H1 (cell line): ENCODE measurements at regions not wholly inside any gene's neighbourhood (a gene's known extent, or its start where the extent isn't known, plus 50 kb on each side); places are given as distances from the start of the nearest gene placed in this dataset.

Experiments
- CTCF ChIA-PET: fragments of 300-600 bp; sonication (Branson Sonifier 250); formaldehyde crosslinking; loops from one replicate; lab custom pipeline; 2021; ENCODE audit not compliant: partially characterized antibody; lab: Charles Lee
- POLR2A ChIA-PET: fragments of 300-600 bp; sonication (Branson Sonifier 250); formaldehyde crosslinking; loops from one replicate; lab custom pipeline; 2021; ENCODE audit warnings: inconsistent platforms; ENCODE audit not compliant: partially characterized antibody; lab: Charles Lee
- DNase-seq, 2 experiments: peaks; one replicate each; pipeline versions ENCODE4 v3.0.0 to v3.0.0-alpha.2; 2010 to 2022; ENCODE audit warnings: low spot score in 2 of 2, low read depth in 1 of 2, mixed read lengths in 1 of 2
- FAIRE-seq: peaks from 2 replicates; lab custom pipeline; 2011; peaks lifted over from hg19 to GRCh38; lab: Jason Lieb, UNC
- H2AFZ ChIP-seq: 2 replicates; pipeline ENCODE4 v1.8.1; 2012; ENCODE audit warnings: low read length, inconsistent platforms
- H2AK5ac ChIP-seq: 2 replicates; pipeline ENCODE4 v1.6.1; 2013; ENCODE audit warnings: low read depth, low read length
- H2BK120ac ChIP-seq: replicated peaks from 2 replicates; pipeline ENCODE3; 2013; ENCODE audit warnings: low read depth, low read length, inconsistent platforms
- H2BK12ac ChIP-seq: 2 replicates; pipeline ENCODE4 v1.6.1; 2013; ENCODE audit warnings: low read depth, low read length
- H2BK15ac ChIP-seq: 2 replicates; pipeline ENCODE4 v1.6.1; 2013; ENCODE audit warnings: low read length
- H2BK20ac ChIP-seq: 2 replicates; pipeline ENCODE4 v1.6.1; 2013; ENCODE audit warnings: low read length
- H2BK5ac ChIP-seq: 2 replicates; pipeline ENCODE4 v1.6.1; 2013; ENCODE audit warnings: low read depth, low read length
- H3K14ac ChIP-seq: 2 replicates; pipeline ENCODE4 v1.6.1; 2013; ENCODE audit warnings: inconsistent platforms; ENCODE audit not compliant: insufficient read length
- H3K18ac ChIP-seq: 2 replicates; pipeline ENCODE4 v1.6.1; 2013; ENCODE audit warnings: low read length; ENCODE audit errors: extremely low read depth
- H3K23ac ChIP-seq: 2 replicates; pipeline ENCODE4 v1.6.1; 2013; ENCODE audit warnings: inconsistent platforms; ENCODE audit not compliant: insufficient read length
- H3K23me2 ChIP-seq: 2 replicates; pipeline ENCODE4 v1.6.1; 2013; ENCODE audit warnings: low read depth, low read length
- H3K27ac ChIP-seq: 2 replicates; pipeline ENCODE4 v1.6.1; 2011; ENCODE audit warnings: low read depth, low read length, inconsistent platforms
- H3K27me3 ChIP-seq, 4 experiments: replicated peaks in 1 of 4; 1 replicate in 1 of 4; 2 replicates in 3 of 4; pipeline versions ENCODE4 v1.6.1 to v1.8.1; 2011 to 2013; ENCODE audit warnings: low read length in 3 of 4, mild to moderate bottlenecking in 3 of 4, inconsistent platforms in 2 of 4, mixed read lengths in 2 of 4, moderate library complexity in 1 of 4; ENCODE audit not compliant: control insufficient read depth in 3 of 4, insufficient read depth in 3 of 4; ENCODE audit errors: extremely low read depth in 1 of 4
- H3K36me3 ChIP-seq, 4 experiments: 2 replicates each; pipeline versions ENCODE4 v1.6.1 to v1.8.1; 2011 to 2013; ENCODE audit warnings: mild to moderate bottlenecking in 4 of 4, low read length in 3 of 4, moderate library complexity in 2 of 4, control low read depth in 1 of 4, inconsistent platforms in 1 of 4; ENCODE audit not compliant: insufficient read depth in 4 of 4, control insufficient read depth in 2 of 4
- H3K4ac ChIP-seq: replicated peaks from 2 replicates; pipeline ENCODE3; 2013; ENCODE audit warnings: low read length, low read depth, mixed read lengths, inconsistent platforms; ENCODE audit not compliant: insufficient read length
- H3K4me1 ChIP-seq, 4 experiments: replicated peaks in 1 of 4; 1 replicate in 1 of 4; 2 replicates in 3 of 4; pipeline versions ENCODE4 v1.6.1 to v1.8.1; 2011 to 2013; ENCODE audit warnings: low read length in 3 of 4, inconsistent platforms in 2 of 4, mixed read lengths in 1 of 4; ENCODE audit not compliant: insufficient read depth in 4 of 4, control insufficient read depth in 3 of 4
- H3K4me2 ChIP-seq, 2 experiments: 2 replicates each; pipeline versions ENCODE4 v1.6.1 to v1.8.1; 2011 to 2013; ENCODE audit warnings: low read depth in 2 of 2, low read length in 2 of 2, control low read depth in 1 of 2, inconsistent platforms in 1 of 2, mild to moderate bottlenecking in 1 of 2; ENCODE audit not compliant: insufficient read depth in 1 of 2
- H3K4me3 ChIP-seq, 4 experiments: fragments of 200-600, 300-600 bp in 1 of 4; sonication (generic), shearing (Covaris generic), sonication (Bioruptor Twin) in 1 of 4; 2 replicates each; pipeline versions ENCODE4 v1.5.1 to v1.8.1; 2011 to 2016; ENCODE audit warnings: low read length in 4 of 4, low read depth in 3 of 4, control low read depth in 2 of 4, inconsistent platforms in 2 of 4, mild to moderate bottlenecking in 2 of 4, mixed read lengths in 1 of 4, moderate library complexity in 1 of 4; ENCODE audit not compliant: insufficient read depth in 2 of 4; ENCODE audit errors: extremely low read depth in 1 of 4
- H3K56ac ChIP-seq: replicated peaks from 2 replicates; pipeline ENCODE3; 2013; ENCODE audit warnings: low read depth, mild to moderate bottlenecking, mixed read lengths, low read length, inconsistent platforms; ENCODE audit not compliant: insufficient read length
- H3K79me1 ChIP-seq: 2 replicates; pipeline ENCODE4 v1.6.1; 2013; ENCODE audit warnings: low read depth, low read length, control low read depth
- H3K79me2 ChIP-seq, 2 experiments: 2 replicates each; pipeline versions ENCODE4 v1.6.1 to v1.8.1; 2012 to 2013; ENCODE audit warnings: low read length in 2 of 2, mild to moderate bottlenecking in 2 of 2, inconsistent platforms in 1 of 2; ENCODE audit not compliant: insufficient read depth in 2 of 2, control insufficient read depth in 1 of 2
- H3K9ac ChIP-seq, 4 experiments: replicated peaks in 1 of 4; 1 replicate in 1 of 4; 2 replicates in 3 of 4; pipeline versions ENCODE4 v1.6.1 to v1.8.1; 2011 to 2013; ENCODE audit warnings: low read depth in 3 of 4, low read length in 3 of 4, control low read depth in 2 of 4, mild to moderate bottlenecking in 2 of 4, moderate library complexity in 2 of 4, inconsistent platforms in 1 of 4; ENCODE audit errors: extremely low read depth in 1 of 4
- H3K9me3 ChIP-seq, 2 experiments: 2 replicates each; pipeline versions ENCODE4 v1.6.1 to v1.8.1; 2012 to 2013; ENCODE audit warnings: mild to moderate bottlenecking in 2 of 2, moderate library complexity in 2 of 2, control low read depth in 1 of 2, inconsistent platforms in 1 of 2, low read depth in 1 of 2, low read length in 1 of 2, mixed read lengths in 1 of 2; ENCODE audit not compliant: insufficient read depth in 2 of 2
- H4K20me1 ChIP-seq, 2 experiments: replicated peaks in 1 of 2; 2 replicates each; pipeline versions ENCODE3 to v1.8.1; 2011 to 2013; ENCODE audit warnings: inconsistent platforms in 2 of 2, low read length in 2 of 2, mild to moderate bottlenecking in 1 of 2; ENCODE audit not compliant: insufficient read depth in 2 of 2, control insufficient read depth in 1 of 2
- H4K5ac ChIP-seq: 2 replicates; pipeline ENCODE4 v1.6.1; 2013; ENCODE audit warnings: low read length, low read depth, mixed read lengths, inconsistent platforms; ENCODE audit not compliant: insufficient read length
- H4K8ac ChIP-seq: 2 replicates; pipeline ENCODE4 v1.8.0; 2013; ENCODE audit warnings: mild to moderate bottlenecking, moderate library complexity, low read length, inconsistent platforms; ENCODE audit not compliant: insufficient read depth; ENCODE audit errors: extremely low read depth
- H4K91ac ChIP-seq: replicated peaks from 2 replicates; pipeline ENCODE3; 2013; ENCODE audit warnings: low read length, mixed read lengths, inconsistent platforms; ENCODE audit not compliant: insufficient read length
- BRCA1 ChIP-seq: IDR thresholded peaks from 2 replicates; pipeline ENCODE4 v1.6.1; 2012; ENCODE audit warnings: low read depth, low read length, improper control_type of control experiment
- CEBPB ChIP-seq: IDR thresholded peaks from 2 replicates; pipeline ENCODE4 v1.6.1; 2012; ENCODE audit warnings: low read depth, low read length
- CREB1 ChIP-seq: IDR thresholded peaks from 2 replicates; pipeline ENCODE4 v1.6.1; 2012; ENCODE audit warnings: inconsistent platforms
- EGR1 ChIP-seq: IDR thresholded peaks from 2 replicates; pipeline ENCODE4 v1.6.1; 2011; ENCODE audit warnings: low read depth, low read length, borderline replicate concordance
- HDAC2 ChIP-seq, 2 experiments: fragments of 300-600 bp in 1 of 2; sonication (generic) in 1 of 2; IDR thresholded peaks; 2 replicates each; pipeline ENCODE4 v1.6.1; 2011 to 2012; ENCODE audit warnings: low read depth in 2 of 2, low read length in 2 of 2, mild to moderate bottlenecking in 2 of 2, moderate library complexity in 2 of 2, borderline replicate concordance in 1 of 2, inconsistent platforms in 1 of 2
- KDM1A ChIP-seq: fragments of 200-600, 300-600 bp; sonication (generic); IDR thresholded peaks from 2 replicates; pipeline ENCODE4 v1.7.1; 2016; ENCODE audit warnings: mild to moderate bottlenecking, low read length, borderline replicate concordance
- SIRT6 ChIP-seq: IDR thresholded peaks from one replicate; pipeline ENCODE4 v1.7.1; 2012; ENCODE audit warnings: low read length, inconsistent platforms
- SIX5 ChIP-seq: IDR thresholded peaks from 2 replicates; pipeline ENCODE4 v1.6.1; 2011; ENCODE audit warnings: mild to moderate bottlenecking, low read depth, low read length
- SUZ12 ChIP-seq: fragments of 200-600 bp; sonication (generic); IDR thresholded peaks from 2 replicates; pipeline ENCODE4 v1.6.1; 2012; ENCODE audit warnings: mild to moderate bottlenecking, inconsistent platforms, low read length, moderate library complexity, mixed read lengths
- WGBS, 2 experiments: shearing (Covaris generic) in 1 of 2; methylation state at CpG; one replicate each; pipeline versions ENCODE4 v1.1.6 to v1.1.7; 2013 to 2015; ENCODE audit warnings: low lambda C conversion rate in 2 of 2, mixed read lengths in 2 of 2, inconsistent platforms in 1 of 2, low coverage in 1 of 2, missing lambda C conversion rate in 1 of 2; ENCODE audit not compliant: insufficient replicate concordance in 2 of 2, insufficient coverage in 1 of 2, insufficient read length in 1 of 2; ENCODE audit errors: extremely low coverage in 1 of 2, missing lambda C conversion rate in 1 of 2; 5-methylcytosine and 5-hydroxymethylcytosine counted together

DNA sequence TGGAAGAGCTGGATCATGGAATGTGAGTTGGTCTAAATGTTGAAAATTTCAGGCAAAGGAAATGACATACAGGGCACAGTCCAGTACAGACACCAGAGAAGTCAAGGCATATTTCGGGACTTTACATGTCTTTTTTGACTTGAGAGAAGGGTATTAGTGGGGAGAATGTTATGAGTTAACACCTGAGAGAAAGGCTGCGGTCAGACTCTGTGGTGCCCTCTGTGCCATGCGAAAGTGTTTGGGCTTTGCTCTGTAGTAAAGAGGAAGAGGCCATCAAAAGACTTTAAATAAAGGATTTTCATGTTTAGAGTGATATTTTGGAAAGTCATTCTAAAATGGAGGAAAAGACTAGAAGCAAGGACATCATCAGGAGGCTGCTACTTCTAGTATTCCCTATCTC lies 607.4 kb downstream of the CCSER2 start:
- ChIA-PET POLR2A (no interaction called here), CTCF (interaction anchor here (1.2 kb wide), 1 partner anchor 56 kb away, joined by 3 read pairs; no protein-coding TSS in a partner anchor)
- H2BK12ac ChIP-seq = no peak overlapping the region
- H4K8ac ChIP-seq = no peak overlapping the region
- no peak overlapping the region for H3K23ac ChIP-seq
- H2BK20ac ChIP-seq = no peak overlapping the region
- H2BK5ac ChIP-seq = no peak overlapping the region
- H3K4ac ChIP-seq = no peak overlapping the region
- H3K79me2 ChIP-seq = no peaks in the 10 kb centered on the region
- no peak overlapping the region for H3K4me3 ChIP-seq
- no peak overlapping the region for H3K56ac ChIP-seq
- no peaks in the 10 kb centered on the region for H3K9me3 ChIP-seq
- H3K4me2 ChIP-seq = no peak overlapping the region
- no peak overlapping the region for H3K14ac ChIP-seq
- H3K27me3 ChIP-seq = no peaks in the 10 kb centered on the region
- H3K18ac ChIP-seq = no peak overlapping the region
- H3K36me3 ChIP-seq = no peaks in the 10 kb centered on the region
- H4K20me1 ChIP-seq = no peaks in the 10 kb centered on the region
- 87% methylated on average over 3 of the region's 3 CpGs; no CpG with 5 or more reads in 1 of the 2 experiments for WGBS, 2 experiments
- DNase-seq = no peak
- H3K9ac ChIP-seq = no peak overlapping the region
- no peak for FAIRE-seq
- H2AFZ ChIP-seq = no peak overlapping the region
- no peaks in the 10 kb centered on the region for H3K23me2 ChIP-seq
- H3K27ac ChIP-seq = no peak overlapping the region
- H2BK120ac ChIP-seq = no peak overlapping the region
- no peak overlapping the region for H2BK15ac ChIP-seq
- H4K5ac ChIP-seq = no peak overlapping the region
- H4K91ac ChIP-seq = no peak overlapping the region
- H3K4me1 ChIP-seq = 0 out of 7 replicates have a peak, but pooled peaks cover 0 to 2% (median 0%) of the 10 kb centered on the region in 4 experiments
- H2AK5ac ChIP-seq = no peak overlapping the region
- no peaks in the 10 kb centered on the region for H3K79me1 ChIP-seq
- no peak for TF ChIP-seq HDAC2 (IDR thresholded peaks at IDR 0.05; ENCODE audit: borderline replicate concordance in 1 of 2, low read depth in 2 of 2, low read length in 2 of 2)
- TF ChIP-seq KDM1A = no peak
- TF ChIP-seq SUZ12 = no peak
- no peak for TF ChIP-seq CREB1
- no peak for TF ChIP-seq EGR1
- no peak for TF ChIP-seq CEBPB
- TF ChIP-seq SIRT6 = no peak
- TF ChIP-seq BRCA1 = no peak
- TF ChIP-seq SIX5 = no peak
